Ovary (tissue), 3 donors: ENCODE measurements at regions not wholly inside any gene's neighbourhood (a gene's known extent, or its start where the extent isn't known, plus 50 kb on each side); places are given as distances from the start of the nearest gene placed in this dataset.

Experiments
- EP300 ChIP-seq: sonication (generic); formaldehyde crosslinking; IDR thresholded peaks from one replicate; pipeline ENCODE4 v1.6.1; 2017; ENCODE audit warnings: antibody characterized with exemption
- POLR2A ChIP-seq: fragments of 450-650 bp; IDR thresholded peaks from one replicate; pipeline ENCODE4 v1.6.1; 2017; ENCODE audit warnings: antibody characterized with exemption, mild to moderate bottlenecking, moderate library complexity
- TF ChIP-seq, protein P1 (sequence below), 3 donors: fragments of 450-650 bp in 2 of 3; fragments of 200-600 bp in 1 of 3; IDR thresholded peaks; one replicate each; pipeline versions ENCODE4 v1.5.1 to v1.8.0; 2016 to 2022; ENCODE audit warnings: antibody characterized with exemption in 3 of 3, mild to moderate bottlenecking in 1 of 3
- donor health status: DM: no; HTN: no; CAD: no.

DNA sequence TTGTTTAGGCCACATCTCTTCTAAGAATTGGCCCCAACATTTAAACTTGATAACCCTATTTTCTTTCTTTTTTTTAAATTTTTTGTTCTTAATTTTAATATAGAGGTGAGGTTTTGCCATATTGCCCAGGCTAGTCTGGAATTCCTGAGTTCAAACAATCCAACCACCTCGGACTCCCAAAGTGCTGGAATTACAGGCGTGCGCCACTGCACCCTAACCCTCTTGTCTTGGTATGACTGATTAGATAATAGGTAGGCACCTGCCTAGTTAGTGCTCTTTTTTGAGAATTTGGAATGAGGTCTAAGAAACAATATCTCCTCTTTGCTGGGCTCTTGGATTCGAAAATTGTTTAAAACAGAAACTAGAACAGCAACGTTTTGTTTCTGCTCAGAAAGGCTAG, 116.4 kb upstream of the GOLGA6L6 start:
- TF ChIP-seq, protein P1, sequence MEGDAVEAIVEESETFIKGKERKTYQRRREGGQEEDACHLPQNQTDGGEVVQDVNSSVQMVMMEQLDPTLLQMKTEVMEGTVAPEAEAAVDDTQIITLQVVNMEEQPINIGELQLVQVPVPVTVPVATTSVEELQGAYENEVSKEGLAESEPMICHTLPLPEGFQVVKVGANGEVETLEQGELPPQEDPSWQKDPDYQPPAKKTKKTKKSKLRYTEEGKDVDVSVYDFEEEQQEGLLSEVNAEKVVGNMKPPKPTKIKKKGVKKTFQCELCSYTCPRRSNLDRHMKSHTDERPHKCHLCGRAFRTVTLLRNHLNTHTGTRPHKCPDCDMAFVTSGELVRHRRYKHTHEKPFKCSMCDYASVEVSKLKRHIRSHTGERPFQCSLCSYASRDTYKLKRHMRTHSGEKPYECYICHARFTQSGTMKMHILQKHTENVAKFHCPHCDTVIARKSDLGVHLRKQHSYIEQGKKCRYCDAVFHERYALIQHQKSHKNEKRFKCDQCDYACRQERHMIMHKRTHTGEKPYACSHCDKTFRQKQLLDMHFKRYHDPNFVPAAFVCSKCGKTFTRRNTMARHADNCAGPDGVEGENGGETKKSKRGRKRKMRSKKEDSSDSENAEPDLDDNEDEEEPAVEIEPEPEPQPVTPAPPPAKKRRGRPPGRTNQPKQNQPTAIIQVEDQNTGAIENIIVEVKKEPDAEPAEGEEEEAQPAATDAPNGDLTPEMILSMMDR (IDR thresholded peaks at IDR 0.05): no peak
- TF ChIP-seq POLR2A: no peak
- no peak for TF ChIP-seq EP300
